Breast epithelium (tissue), 3 donors: ENCODE measurements at regions not wholly inside any gene's neighbourhood (a gene's known extent, or its start where the extent isn't known, plus 50 kb on each side); places are given as distances from the start of the nearest gene placed in this dataset.

ENCODE experiments used
- POLR2A ChIP-seq: fragments of 450-650 bp; IDR thresholded peaks from one replicate; pipeline ENCODE4 v1.6.1; 2016; ENCODE audit warnings: antibody characterized with exemption, mild to moderate bottlenecking, moderate library complexity
- POLR2AphosphoS5 ChIP-seq, 3 donors: sonication (generic); formaldehyde crosslinking; IDR thresholded peaks; one replicate each; pipeline ENCODE4 v1.6.1; 2017; ENCODE audit warnings: antibody characterized with exemption in 3 of 3
- TF ChIP-seq, protein P1 (sequence below), 3 donors: fragments of 450-650 bp; IDR thresholded peaks; one replicate each; pipeline ENCODE4 v1.5.1; 2016 to 2017; ENCODE audit warnings: antibody characterized with exemption in 3 of 3, mild to moderate bottlenecking in 3 of 3, moderate library complexity in 3 of 3

DNA sequence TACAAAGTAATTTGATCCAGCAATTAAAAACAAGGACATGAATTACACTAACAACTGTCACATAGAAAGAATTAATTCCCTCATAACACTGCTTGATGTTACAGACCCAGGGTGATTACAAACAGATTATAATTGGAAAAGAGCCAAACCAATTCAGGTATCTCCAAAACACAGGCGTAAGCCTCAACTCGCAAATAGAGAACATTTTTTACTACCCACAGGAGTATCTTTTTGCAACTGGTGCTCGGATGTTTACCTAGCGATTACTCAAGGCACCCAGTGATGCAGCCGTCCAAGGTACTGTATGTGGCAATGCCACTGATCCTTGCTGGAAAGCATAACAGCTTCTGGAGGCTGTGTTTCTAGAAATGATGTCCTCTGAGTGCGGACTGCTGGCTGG, 386.1 kb upstream of the KIF2A start:
- TF ChIP-seq, protein P1, sequence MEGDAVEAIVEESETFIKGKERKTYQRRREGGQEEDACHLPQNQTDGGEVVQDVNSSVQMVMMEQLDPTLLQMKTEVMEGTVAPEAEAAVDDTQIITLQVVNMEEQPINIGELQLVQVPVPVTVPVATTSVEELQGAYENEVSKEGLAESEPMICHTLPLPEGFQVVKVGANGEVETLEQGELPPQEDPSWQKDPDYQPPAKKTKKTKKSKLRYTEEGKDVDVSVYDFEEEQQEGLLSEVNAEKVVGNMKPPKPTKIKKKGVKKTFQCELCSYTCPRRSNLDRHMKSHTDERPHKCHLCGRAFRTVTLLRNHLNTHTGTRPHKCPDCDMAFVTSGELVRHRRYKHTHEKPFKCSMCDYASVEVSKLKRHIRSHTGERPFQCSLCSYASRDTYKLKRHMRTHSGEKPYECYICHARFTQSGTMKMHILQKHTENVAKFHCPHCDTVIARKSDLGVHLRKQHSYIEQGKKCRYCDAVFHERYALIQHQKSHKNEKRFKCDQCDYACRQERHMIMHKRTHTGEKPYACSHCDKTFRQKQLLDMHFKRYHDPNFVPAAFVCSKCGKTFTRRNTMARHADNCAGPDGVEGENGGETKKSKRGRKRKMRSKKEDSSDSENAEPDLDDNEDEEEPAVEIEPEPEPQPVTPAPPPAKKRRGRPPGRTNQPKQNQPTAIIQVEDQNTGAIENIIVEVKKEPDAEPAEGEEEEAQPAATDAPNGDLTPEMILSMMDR (IDR thresholded peaks at IDR 0.05), result no peak
- no peak for TF ChIP-seq POLR2A
- TF ChIP-seq POLR2AphosphoS5 (IDR thresholded peaks at IDR 0.05), result no peak
